ENCODE measurements at regions not wholly inside any gene's neighbourhood (a gene's known extent, or its start where the extent isn't known, plus 50 kb on each side); places are given as distances from the start of the nearest gene placed in this dataset.
A peak's percentile ranks its signal among the peaks of the same experiment; 100 is the strongest.

- DNase-seq: no peak
These were observed 197.3 kb downstream of the PTEN start for GRCh38 chr10:88060762-88061161.

- peak; percentile 79 for DNase-seq
These were observed 199.0 kb downstream of the PTEN start for GRCh38 chr10:88062385-88062784.

- no peak for DNase-seq
These were observed 199.5 kb downstream of the PTEN start for GRCh38 chr10:88062798-88063472.

GRCh38 chr10:88063861-88064557, 200.6 kb downstream of the PTEN start:
- DNase-seq: no peak

GRCh38 chr10:88064608-88065382, 201.4 kb downstream of the PTEN start:
- DNase-seq: peak; percentile 100

- peak; percentile 89 for DNase-seq
These were observed 202.1 kb downstream of the PTEN start for GRCh38 chr10:88065383-88066049.

- peak; percentile 88 for DNase-seq
These were observed 202.9 kb downstream of the PTEN start for GRCh38 chr10:88066319-88066718.

- peak; percentile 97 for DNase-seq
These were observed 203.5 kb downstream of the PTEN start for GRCh38 chr10:88066876-88067275.

- peak; percentile 49 for DNase-seq
These were observed 204.3 kb downstream of the PTEN start for GRCh38 chr10:88067737-88068136.

GRCh38 chr10:88069338-88069737, 205.9 kb downstream of the PTEN start:
- no peak for DNase-seq

- DNase-seq: peak; percentile 97
These were observed 206.9 kb downstream of the PTEN start for GRCh38 chr10:88070080-88070880.

GRCh38 chr10:88071879-88072278, 208.5 kb downstream of the PTEN start:
- DNase-seq: peak; percentile 43

- DNase-seq: no peak
These were observed 210.3 kb downstream of the PTEN start for GRCh38 chr10:88073682-88074081.

- no peak for DNase-seq
These were observed 211.5 kb downstream of the PTEN start for GRCh38 chr10:88074971-88075370.

- DNase-seq: peak; percentile 90
These were observed 212.8 kb downstream of the PTEN start for GRCh38 chr10:88076027-88076880.

- DNase-seq: no peak
These were observed 214.6 kb downstream of the PTEN start for GRCh38 chr10:88077977-88078376.

GRCh38 chr10:88080213-88080612, 216.8 kb downstream of the PTEN start:
- DNase-seq: peak; percentile 61

- no peak for DNase-seq
These were observed 218.1 kb downstream of the PTEN start for GRCh38 chr10:88081457-88082054.

- DNase-seq: no peak
These were observed 219.0 kb downstream of the PTEN start for GRCh38 chr10:88082391-88082790.

GRCh38 chr10:88082806-88083596, 219.6 kb downstream of the PTEN start:
- DNase-seq: peak; percentile 87
